HG03095 (cell line): ENCODE measurements at regions not wholly inside any gene's neighbourhood (a gene's known extent, or its start where the extent isn't known, plus 50 kb on each side); places are given as distances from the start of the nearest gene placed in this dataset.
"Not testable (repeated sequence)": the region's sequence is repeated elsewhere in the genome, so short reads cannot be mapped to it uniquely, and the experiment has no call there.

Experiments used
- ATAC-seq: cut with Tn5 transposase; IDR thresholded peaks from one replicate; pipeline ENCODE4 v1.9.1; 2021; ENCODE audit warnings: moderate library complexity; ENCODE audit not compliant: unreplicated experiment

GRCh38 chr9:78663369-78663768 is 366.4 kb downstream of the PSAT1 start:
- no peak for ATAC-seq

DNA sequence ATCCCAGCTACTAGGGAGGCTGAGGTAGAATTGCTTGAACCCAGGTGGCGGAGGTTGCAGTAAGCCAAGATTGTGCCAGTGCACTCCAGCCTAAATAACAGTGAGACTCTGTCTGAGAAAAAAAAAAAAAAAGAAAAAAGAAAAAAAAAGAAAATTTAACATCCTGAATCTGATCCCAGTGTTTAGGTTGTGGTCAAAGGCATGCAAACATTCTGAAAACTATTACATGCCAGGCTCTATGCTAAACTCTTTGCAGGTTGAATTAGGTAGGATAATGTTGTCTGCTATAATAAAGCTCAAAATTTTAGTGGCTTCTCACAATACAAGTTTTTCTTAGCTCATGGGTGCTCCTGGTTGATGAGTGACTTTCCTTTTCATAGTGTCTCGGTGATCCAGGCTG is 367.4 kb downstream of the PSAT1 start:
- no peak for ATAC-seq

- ATAC-seq = no peak
Observed at GRCh38 chr9:78666818-78667414, 370.0 kb downstream of the PSAT1 start.

DNA sequence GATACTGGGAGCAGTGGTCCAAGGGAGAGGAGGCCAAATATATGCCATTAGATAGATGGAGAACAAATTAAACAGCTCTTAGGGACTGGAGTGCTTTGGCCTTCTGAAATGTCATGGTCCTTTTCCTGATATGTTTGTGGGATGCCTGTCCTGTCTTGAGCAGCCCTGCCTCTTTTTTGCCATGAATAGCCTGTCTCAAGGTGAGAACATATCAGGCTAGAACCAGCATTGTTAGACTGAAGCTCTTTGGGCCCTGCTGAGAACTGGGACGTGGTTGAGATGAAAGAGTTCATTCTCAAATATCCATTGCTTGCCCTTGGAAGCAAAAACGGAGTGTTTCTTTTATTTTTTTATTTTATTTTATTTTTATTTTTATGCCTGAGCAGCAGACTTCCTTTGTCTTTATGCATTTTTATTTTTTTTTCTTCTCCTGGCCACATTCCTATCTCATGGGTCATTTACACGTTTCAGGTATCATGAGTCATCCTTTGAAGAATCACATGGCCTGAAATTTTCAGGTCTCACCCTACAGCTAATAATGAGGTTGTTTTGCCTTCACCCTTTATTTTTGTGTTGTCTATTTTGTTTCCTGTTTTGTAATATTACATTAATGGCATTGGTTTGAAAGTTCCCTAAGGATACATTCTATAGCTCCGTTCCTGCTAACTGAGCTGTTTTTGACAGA is 371.4 kb downstream of the PSAT1 start:
- no peak for ATAC-seq

DNA sequence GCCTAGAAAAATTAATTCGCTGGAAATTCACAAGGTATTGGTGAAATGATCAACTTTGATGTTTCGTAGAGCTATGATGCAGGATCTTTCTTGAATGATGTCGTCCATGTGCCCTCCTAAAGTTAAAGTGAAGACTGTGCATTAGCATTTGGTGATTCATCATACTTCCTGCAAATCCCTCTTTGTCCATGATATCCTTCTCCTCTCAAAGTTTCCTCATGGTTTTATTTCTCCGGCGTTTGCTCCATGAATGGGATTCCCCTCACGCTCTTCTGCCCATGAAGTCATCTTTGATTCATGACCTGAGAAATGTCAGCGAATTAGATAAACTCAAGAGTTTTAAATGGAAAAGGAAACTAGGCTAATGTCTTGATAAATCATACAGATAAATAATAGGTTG is 372.7 kb downstream of the PSAT1 start:
- no peak for ATAC-seq

GRCh38 chr9:78671785-78672184 is 374.9 kb downstream of the PSAT1 start:
- no peak for ATAC-seq

- no peak for ATAC-seq
Observed at GRCh38 chr9:78674874-78675273, 377.9 kb downstream of the PSAT1 start.

- no peak for ATAC-seq
Observed at GRCh38 chr9:78676009-78676408, 379.1 kb downstream of the PSAT1 start.

DNA sequence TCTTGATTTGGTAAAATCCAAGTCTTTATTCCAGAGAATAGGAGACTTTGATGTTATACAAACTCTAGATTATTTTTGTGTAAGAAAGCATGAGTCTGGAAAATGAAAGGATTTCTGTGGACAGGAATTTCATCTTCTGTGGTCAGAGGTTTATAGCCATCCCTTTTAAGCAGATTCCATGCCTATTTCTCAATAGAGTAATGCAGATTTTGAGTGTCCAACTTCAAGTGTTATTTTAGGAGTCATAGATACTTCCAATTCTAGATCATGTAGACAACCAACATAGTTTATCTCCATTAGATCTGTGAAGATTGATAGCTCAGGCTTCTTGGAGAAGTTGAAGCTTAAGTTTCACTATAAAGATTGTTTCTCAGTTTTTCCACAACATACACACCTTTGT is 379.7 kb downstream of the PSAT1 start:
- no peak for ATAC-seq

- no peak for ATAC-seq
Observed at GRCh38 chr9:78677326-78677725, 380.4 kb downstream of the PSAT1 start.

- no peak for ATAC-seq
Observed at GRCh38 chr9:78678877-78679276, 382.0 kb downstream of the PSAT1 start.

DNA sequence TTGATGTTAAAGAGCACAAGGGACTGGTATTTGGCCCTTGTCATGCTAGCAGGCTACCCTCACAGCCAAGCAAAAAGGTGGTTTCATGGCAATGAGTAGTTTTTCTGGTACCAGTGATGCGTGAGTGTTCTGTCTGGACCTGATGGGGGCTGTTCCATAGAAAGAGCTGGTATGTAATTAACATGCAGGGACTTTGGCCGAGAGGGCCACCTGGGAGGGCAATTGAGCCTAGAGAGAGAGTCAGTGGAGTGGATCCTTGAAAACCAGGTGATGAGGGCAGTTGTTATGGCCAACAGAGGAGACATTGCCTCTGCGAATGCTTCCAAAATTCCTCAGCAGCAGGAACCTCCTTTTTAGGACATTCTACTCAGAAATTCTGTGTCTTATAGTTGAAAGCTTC is 383.3 kb downstream of the PSAT1 start:
- ATAC-seq = no peak

DNA sequence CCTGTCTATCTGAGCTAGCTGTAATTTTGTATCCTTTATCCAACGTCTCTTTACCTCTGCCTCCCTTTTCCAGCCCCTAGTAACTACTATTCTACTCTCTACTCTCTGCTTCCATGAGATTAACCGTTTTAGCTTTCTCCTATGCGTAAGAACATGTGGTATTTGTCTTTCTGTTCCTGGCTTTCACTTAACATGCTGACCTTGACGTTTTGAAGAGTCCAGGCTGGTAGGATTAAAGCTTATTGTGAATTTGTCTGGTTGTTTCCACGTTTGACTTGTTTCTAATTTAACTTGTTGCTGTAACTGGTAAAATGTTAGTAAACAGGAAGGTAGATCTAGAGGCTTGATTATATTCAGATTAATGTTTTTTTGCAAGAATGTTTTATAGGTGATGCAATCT is 385.3 kb downstream of the PSAT1 start:
- no peak for ATAC-seq

GRCh38 chr9:78685471-78685870 is 388.5 kb downstream of the PSAT1 start:
- no peak for ATAC-seq

DNA sequence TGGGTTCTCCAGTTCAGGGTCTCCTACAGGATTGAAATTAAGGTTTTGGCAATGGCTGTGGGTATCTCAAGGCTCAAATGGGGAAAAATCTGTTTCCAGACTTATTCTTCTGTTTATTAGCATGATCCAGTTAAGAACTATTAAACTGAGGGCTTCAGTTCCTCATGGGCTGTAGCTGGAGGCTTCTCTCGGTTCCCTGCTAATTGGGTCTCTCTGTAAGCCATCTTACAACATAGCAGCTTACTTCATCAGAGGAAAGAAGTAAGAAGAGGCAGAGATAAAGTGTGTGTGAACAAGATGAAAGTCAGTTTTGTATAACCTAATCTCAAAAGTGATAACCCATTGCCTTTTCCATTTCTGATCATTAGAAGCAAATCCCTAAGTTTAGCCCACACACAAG is 391.9 kb downstream of the PSAT1 start:
- ATAC-seq = no peak

- no peak for ATAC-seq
Observed at GRCh38 chr9:78691542-78691941, 394.6 kb downstream of the PSAT1 start.

DNA sequence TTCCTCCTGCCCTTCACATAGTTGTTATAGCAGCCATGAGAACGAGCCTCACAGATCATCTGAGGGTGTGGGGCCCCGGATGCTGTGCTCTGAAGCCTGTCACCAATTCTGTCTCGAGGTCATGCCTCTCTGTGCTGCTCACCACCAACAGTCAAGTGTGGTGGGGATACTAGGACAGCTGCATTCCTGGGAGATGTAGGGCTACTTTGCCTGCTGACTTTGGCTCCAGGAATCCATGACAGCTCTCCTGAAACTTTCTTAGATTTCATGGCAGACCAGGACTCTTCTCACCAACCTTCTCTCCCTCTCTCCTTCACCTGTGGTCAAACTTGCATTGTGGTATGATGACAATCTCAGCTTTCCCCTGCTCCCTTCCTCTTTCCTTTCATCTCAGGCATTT is 395.9 kb downstream of the PSAT1 start:
- ATAC-seq = no peak

GRCh38 chr9:78694974-78695373 is 398.0 kb downstream of the PSAT1 start:
- no peak for ATAC-seq

DNA sequence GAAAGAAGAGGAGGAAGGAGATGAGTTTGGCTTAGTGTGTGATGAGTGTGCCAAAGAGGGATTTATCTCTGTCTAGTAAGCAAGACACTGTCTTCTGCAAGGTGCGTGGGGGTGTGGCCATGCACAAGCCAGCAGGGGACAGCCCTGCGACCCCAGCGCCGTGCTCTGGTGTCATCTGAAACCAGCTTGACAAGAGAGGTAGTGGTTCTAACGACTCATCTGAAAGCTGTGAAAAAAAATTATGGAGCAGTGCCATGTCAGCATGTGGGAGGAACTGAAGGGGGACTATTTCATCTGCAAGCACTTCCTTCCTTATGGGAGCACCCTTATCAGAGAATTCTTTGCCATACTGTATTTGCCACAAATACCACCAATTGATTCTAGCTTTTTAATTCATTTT is 398.6 kb downstream of the PSAT1 start:
- ATAC-seq = no peak

- ATAC-seq = no peak
Observed at GRCh38 chr9:78697618-78698017, 400.7 kb downstream of the PSAT1 start.

GRCh38 chr9:78698371-78698770 is 401.4 kb downstream of the PSAT1 start:
- no peak for ATAC-seq

DNA sequence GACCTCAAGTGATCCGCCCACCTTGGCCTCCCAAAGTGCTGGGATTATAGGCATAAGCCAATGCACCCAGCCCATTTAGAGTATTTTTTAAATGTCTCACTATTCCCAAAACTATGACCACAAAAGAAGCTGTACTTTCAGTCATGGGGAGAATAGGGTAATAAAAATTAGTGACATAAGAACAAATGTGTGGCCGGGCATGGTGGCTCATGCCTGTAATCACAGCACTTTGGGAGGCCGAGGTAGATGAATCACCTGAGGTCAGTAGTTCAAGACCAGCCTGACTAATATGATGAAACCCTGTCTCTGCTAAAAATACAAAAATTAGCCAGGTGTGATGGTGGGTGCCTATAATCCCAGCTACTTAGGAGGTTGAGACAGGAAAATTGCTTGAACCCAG is 402.3 kb downstream of the PSAT1 start:
- not testable (repeated sequence) for ATAC-seq

DNA sequence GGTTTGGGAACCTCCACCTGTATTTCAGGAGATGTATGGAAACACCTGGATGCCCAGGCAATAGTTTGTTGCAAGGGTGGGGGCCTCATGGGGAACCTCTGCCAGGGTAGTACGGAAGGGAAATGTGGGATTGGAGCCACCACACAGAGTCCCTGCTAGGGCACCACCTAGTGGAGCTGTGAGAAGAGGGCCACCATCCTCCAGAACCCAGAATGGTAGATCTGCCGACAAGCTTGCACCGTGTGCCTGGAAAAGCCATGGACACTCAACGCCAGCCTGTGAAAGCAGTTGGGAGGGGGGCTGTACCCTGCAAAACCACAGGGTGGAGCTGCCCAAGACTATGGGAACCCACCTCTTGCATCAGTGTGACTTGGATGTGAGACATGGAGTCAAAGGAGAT is 407.2 kb downstream of the PSAT1 start:
- ATAC-seq = not testable (repeated sequence)
